T-helper 2 cell treated with Interferon-gamma antibody and Interleukin-4, amounts not matched to agents 100 ng/mL and 5 ng/mL, for 36 hours (primary cell): ENCODE measurements at regions not wholly inside any gene's neighbourhood (a gene's known extent, or its start where the extent isn't known, plus 50 kb on each side); places are given as distances from the start of the nearest gene placed in this dataset.

ENCODE experiments used
- intact Hi-C: fragments of 100-400 bp; cut with micrococcal nuclease; formaldehyde crosslinking; loops from one replicate; pipeline ENCODE4 v1.15.1; 2023

DNA sequence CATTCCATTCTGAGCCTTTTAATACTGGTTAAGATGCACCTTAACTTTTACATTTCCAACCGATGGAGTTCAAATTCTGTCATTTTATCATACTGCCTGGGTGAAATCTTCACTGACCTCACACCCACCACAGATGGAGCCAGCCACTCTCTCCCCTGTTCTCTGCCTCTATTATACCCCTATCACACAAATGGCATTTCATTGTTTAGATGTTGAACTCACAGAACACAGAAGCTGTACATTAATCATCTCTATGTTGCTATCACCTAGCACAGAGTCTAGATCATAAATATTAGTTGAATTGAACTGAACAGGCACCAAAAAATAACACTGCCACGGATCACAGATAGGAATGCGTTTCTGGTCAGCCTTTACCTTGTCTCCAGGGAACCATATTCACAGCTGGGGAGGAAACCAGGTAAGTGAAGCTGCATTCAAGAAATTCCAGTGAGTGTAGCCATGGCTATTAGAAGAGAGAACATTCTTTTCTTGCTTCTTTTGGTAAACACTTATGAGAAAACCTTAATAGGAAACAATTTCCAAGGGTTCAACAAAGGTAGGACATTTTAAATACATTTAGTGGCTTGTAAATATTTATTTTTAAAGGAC, 194.9 kb upstream of the RMST start:
- intact Hi-C loops, result no loop called here

DNA sequence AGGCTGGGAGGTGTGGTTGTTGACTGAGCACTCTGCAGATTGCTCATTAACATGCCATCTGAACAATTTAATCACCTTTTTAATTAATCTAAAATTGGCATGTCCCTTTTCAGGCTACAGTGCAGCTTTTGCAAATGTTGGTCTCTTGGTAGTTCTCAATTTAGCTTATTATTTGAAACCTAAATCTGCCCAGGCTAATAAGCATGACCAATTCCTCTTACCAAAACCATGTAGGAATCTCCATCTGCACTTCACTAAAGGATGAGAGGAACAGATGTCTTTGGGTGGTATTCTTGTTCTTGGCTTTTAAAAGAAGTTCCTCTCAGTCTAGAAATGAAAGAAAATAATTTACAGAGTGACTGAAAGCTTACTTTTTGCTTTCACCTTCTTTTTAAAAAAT, 190.1 kb upstream of the RMST start:
- intact Hi-C loops, result no loop called here

DNA sequence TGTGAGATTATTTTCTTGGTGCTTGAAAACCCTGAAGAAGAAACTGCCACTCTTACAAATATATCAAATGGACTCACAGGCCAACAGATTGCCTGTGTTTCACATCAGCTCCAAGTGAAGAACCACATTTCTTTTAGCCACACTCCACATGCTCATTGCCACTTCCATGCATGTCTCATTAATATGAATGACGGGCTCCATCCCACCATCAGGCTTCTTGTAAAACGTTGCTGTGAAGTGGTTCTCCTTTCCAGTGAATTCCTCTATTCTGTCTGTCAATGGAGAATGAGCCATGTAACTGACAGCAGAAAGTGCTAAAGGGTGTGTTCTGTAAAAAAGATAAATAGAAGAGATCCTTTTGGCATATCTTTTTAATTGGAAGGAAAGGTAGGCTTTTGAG, 188.2 kb upstream of the RMST start:
- intact Hi-C loops, result no loop called here

DNA sequence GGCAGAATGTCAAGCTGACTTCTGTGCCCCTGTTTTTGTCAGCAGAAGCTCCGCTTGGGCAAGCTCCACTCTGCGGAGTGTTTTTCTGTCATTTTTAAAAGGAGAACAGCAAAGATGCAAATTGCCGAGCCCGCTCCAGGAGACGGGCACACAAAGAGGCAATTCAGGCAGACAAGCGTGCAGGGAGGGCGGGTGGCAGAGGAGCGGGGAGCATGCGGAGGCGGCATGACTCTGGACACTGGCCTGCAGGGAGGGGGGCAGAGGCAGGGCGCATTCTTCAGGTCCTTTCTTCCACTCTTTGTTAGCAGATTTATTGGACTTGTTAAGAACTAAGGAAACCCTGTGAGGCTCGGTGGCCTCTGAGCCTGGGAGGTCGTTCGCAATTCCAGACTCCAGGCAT, 187.3 kb upstream of the RMST start:
- intact Hi-C loops, result no loop called here

DNA sequence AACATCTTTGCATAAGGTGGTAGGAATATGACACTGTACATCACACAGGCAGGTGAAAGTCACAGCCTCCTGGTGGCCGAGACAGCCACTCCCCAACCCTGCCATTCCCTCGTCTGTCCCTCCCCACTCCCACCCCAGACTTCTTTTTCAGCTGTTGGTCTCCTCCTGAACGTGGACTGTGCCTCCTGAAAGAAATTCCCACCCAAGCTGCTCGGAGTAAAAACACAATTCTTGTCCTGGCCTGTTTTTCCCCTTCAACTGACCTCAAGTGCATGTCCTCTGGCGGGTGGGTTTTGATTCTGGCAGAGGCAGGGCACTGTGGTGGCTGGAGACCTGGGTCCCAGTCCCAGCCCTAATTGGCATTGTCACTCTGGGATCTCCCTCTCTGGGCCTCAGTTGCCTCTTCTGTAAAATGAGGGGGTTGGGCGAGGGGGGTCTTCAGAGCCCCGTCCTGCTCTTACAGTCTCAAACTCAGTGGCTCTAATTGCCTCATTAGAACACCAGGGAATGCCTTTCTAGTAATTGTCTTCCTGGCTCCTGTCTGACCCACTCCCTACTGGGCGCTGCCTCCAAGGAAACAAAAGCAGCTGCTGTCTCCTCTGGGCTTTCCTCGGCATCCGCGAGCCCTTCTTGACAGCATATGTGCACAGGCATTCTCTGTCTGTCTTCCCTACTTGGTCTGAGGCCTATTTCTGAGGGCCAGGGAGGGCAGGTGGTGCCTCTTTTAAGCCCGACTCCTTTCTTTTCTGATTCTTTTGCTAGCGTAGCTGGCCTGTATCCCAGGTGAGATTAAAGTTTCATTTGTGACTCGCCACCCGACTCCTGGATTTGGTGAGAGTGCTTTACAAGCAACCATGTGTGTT, 186.6 kb upstream of the RMST start:
- intact Hi-C loops, result no loop called here

DNA sequence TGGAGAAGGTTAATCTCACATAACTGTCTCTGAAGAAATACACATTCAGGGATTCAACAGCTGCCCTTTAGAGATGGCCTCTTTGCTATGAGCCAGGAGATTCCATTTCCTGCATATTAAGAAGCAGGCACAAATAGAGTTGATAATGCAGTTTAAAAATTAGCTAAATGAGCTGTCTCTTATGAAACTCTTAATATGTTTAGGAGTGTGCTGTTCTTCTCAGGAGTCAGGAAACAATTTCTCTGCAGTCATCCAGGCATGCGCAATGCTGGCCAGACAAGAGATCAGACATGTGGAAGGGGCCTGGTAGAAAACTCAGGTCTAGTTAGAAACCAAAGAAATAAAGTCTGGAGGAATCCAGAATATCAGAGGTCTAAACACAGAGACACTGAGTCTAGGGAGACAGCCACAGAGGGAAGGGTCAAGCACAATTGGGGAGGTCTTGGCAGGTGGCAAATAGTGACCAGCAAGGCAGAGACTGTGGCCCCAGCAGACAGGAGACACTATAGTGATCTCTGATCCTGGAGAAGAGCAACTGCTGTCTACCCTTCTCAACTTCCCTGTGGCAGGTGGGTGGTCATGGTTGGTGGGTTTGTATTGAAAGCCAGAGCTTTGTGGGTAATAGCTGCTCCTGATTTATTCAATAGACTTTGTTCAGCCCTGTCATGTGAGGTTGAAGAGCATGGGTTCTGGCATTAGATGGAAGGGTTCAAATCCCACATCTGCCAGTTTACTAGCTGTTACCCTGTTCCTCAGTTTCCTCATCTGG, 185.8 kb upstream of the RMST start:
- intact Hi-C loops, result no loop called here

DNA sequence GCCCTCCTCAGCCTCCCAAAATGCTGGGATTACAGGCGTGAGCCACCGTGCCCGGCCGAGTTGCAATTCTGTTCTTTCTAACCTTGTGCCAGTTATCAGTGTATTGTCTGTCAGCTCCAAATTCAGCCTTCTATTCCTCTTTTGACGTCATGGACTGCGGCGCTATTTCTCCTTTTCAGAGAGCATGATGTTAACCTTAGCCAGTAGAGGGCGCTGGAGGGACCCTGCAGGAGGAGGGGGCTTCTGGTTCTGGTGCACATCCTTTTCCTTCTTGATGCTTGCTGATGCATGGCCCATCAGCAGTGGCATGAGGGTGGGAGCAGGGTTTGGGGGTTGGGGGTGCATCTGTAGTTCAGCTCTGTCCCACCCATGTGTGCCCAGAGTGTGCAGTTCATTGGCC, 179.3 kb upstream of the RMST start:
- intact Hi-C loops, result loop anchor here (10.0 kb wide), 1 partner anchor 1092 kb away; no protein-coding TSS in a partner anchor

DNA sequence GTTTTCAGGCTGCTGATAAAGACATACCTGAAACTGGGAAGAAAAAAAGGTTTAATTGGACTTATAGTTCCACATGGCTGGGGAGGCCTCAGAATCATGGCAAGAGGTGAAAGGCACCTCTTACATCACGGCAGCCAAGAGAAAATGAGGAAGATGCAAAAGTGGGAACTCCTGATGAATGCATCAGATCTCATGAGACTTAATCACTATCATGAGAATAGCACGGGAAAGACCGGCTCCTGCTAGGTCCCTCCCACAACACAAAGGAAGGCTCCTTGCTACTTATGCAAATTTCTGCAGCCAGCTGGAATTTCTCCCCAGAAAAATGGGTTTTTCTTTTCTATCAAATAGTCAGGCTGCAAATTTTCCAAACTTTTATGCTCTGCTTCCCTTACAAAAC, 174.1 kb upstream of the RMST start:
- intact Hi-C loops, result loop anchor here (10.0 kb wide), 1 partner anchor 1086 kb away; no protein-coding TSS in a partner anchor

DNA sequence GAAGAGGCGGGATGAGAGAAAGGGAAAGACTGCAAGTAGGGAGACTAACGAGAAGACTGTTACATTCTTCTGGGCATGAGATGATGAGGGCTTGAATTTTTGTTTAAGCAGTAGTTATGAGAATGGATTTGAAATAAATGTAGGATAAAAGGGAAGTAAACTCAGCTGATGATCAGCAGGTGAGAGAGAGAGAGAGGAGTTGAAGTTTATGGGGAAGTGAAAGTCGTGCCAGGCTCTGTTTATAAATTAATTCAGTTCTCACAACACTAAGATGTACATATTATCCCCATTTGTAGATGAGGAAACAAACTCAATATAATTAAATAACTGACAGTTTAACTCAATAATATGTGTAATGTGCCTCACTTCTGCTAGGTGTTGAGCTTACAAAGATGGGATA, 170.0 kb upstream of the RMST start:
- intact Hi-C loops, result no loop called here

DNA sequence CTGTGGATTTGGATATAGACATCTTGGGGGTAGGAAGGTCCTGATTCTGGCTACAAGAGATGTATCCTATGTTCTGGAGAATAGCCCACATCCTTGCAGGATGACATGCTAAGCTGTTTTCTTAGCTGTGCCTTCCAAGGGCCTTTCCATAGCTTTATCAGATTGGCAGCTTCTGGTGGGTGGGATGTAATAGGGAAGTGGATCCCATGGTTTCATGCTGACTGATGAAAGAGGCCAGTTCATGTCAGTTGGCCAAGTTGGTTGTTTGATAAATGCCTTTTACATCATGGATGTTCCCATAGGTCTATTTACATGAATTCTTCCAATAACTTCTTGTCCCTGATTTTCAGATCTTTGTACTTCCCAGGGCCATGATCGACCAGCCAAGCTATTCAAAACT, 169.1 kb upstream of the RMST start:
- intact Hi-C loops, result no loop called here

DNA sequence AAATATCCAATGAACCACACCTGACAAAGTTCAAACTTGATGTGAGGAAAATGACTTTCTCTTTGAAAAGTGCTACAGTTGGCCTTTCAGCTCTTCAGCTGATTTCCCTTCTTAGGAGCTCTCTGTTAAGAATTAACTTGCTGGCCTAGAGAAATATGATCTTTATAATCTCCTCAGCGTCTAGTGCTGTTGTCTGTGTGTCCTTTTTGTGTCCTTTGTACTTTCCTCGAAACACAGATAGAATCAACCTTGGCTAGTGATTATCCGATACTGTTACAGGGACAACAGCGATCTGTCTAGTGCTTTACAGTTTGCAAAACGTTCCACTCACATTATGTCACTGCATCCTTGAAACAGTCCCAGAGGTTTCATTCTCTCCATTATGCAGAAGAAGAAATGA, 162.8 kb upstream of the RMST start:
- intact Hi-C loops, result loop anchor here (10.0 kb wide), 1 partner anchor 1095 kb away; no protein-coding TSS in a partner anchor

DNA sequence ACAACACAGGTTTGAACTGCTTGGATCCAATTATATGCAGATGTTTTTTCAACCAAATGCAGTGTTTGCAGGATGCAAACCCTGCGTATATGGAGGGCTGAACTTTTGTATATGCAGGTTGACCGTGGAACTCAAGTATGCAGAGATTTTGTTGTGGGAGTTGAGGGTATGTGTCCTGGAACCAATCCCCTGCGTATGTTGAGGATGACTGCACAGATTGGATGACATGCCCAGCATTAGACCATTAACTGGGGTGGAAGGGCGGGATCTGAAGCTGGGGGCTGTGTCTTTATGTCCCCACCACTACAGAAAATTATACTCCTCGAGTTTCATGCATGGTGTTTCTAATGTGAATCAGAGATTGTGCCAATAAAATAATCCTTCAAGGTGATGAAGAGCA, 162.2 kb upstream of the RMST start:
- intact Hi-C loops, result loop anchor here (10.0 kb wide), 1 partner anchor 1094 kb away; no protein-coding TSS in a partner anchor

DNA sequence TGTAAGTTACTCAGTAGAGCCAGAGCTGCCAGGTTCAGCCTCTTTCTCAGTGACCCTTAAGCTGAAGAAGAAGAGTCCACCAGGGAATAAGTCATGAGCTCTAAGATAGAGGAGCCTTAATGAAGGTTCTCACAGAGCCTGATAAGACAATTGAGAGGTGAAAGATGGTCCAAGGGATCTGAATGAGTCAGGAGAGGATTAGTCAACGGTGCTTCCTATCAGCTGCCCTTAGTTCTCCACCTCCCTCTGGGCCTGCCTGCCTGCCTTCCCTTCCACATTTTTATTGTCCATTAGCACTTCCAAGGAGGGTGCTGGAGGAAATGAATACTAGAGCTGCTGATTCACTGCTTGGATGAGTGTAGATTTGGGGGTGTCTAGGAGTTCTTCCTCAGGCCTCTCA, 161.7 kb upstream of the RMST start:
- intact Hi-C loops, result loop anchor here (10.0 kb wide), 1 partner anchor 1094 kb away; no protein-coding TSS in a partner anchor

DNA sequence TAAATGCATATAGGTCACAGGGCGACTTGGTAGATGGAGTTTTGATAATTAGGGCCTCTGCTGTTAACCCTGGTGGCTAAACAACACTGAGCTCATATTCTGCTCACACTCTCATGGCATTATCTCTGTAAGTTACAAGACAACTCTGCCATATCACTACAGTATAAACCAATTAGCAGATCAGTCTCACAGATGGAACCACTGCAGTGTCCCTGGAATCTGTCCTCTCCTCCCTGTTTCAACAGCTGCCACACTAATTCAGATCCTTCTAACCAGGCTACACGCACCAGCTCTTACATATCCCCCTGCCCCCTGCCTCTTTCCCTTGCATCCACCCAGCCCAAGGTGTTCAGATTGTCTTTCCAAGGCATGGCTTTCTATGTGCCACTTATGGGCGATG, 161.0 kb upstream of the RMST start:
- intact Hi-C loops, result loop anchor here (10.0 kb wide), 1 partner anchor 1093 kb away; no protein-coding TSS in a partner anchor

DNA sequence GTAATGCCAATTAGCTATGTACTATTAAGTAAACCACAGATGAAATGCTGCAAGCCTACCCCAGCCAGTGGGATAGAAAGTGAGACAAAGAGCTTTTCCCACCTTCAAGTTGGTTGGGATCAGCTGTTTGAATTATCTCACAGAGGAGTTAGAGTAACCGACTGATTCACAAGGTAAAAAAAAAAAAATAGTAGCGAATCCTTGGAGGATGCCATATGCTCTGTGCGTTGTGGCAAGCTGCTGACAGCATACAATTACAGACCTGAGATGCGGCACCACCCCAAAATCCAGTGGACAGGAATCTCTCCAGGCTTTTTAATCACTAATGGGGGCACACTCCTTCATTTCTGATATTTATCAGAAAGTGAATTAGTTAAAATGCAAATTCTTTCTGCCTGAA, 157.0 kb upstream of the RMST start:
- intact Hi-C loops, result loop anchor here (10.0 kb wide), 1 partner anchor 1089 kb away; no protein-coding TSS in a partner anchor

DNA sequence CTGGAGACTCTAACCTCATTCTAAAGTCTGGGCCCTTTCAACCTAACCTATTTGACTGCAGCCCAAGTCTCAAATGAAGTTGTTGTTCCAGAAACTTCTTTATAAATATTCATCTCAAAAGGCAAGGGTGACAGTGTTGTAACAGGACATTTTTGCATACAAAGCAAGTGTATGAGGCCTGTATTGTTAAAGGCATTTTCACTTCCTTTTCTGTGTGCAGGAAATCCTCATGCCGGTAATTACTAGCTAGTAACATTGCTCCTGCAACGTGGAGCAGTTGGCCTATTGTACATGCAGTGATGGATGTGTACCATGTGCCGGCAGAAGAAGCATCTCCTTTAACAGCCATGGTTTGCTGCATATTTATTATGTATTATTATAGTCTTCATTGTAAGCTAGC, 156.5 kb upstream of the RMST start:
- intact Hi-C loops, result loop anchor here (10.0 kb wide), 1 partner anchor 1089 kb away; no protein-coding TSS in a partner anchor

DNA sequence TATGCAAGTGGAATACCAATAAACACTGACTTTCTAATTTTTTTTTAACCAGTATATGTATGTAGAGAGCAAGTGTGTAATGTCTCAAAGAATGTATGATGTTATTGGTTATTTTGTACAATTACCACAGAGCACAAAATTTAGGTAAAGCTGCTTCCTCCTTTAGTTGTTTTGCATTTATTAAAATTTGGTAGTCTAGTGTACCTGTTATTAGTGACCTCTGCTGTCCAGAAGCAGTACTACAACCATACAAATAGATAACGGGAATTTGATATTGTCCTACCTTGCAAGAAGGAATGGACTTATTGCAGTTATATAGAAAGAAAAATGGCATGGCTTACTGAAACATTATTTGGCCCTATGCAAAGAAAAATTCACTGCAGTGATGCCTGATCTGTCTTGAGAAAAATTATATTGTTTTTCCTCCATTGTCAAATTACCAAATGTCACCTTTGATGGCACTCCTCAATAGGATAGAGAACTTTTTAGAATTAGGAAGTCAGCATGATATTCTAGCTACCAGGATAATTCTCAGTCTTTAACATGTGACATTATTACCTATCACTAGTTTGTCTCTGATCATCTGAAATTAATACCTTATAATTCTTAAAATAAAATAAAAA, 153.9 kb upstream of the RMST start:
- intact Hi-C loops, result loop anchor here (1.0 to 10.0 kb wide), 4 partner anchors 159 to 1086 kb away; no protein-coding TSS in a partner anchor

DNA sequence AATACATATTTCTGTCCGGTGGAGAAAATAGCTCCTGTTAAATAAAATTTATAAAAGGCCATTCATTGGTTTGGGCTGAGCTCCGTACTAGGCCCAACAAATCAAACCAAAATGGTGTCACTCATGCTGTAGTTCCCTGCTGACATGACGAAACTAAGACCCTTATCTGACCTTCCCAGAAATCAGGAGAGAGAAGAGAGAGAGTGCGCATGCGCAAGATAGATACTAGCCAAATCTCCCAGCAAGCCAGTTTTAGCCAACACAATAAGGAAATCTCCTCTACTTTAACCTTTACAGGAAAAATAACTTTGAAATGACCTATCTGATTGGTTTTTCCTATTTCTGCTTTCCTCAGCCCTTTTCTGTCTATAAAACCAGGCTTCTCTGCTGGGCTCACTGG, 152.7 kb upstream of the RMST start:
- intact Hi-C loops, result loop anchor here (10.0 kb wide), 1 partner anchor 1085 kb away; no protein-coding TSS in a partner anchor

DNA sequence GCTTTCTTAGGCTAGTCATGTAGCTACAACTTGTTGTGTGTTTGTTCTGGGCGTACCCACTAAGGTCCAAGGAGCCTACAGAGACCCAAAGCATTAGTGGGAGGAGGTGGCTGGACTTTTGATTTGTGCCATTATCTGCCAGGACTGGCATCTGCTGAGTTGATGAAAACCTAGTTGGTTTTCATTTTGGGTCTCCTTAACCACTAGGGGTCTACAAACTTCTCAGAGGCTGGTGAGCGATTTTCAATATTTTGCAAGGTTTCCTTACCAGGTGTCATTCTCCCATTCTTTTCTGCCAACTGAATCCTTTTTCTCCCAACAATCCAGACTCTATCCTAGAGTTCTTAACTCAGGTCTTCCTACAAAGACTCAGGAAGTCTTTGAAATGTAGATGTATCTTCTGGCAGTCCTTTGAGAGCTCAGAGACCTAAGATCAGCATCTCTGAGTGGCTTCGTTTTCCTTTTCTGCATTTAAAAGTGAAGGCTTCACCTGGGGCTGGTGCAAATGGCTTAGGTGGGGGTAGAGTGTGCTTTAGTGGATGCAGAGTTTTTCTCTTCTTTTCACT, 150.0 kb upstream of the RMST start:
- intact Hi-C loops, result no loop called here

DNA sequence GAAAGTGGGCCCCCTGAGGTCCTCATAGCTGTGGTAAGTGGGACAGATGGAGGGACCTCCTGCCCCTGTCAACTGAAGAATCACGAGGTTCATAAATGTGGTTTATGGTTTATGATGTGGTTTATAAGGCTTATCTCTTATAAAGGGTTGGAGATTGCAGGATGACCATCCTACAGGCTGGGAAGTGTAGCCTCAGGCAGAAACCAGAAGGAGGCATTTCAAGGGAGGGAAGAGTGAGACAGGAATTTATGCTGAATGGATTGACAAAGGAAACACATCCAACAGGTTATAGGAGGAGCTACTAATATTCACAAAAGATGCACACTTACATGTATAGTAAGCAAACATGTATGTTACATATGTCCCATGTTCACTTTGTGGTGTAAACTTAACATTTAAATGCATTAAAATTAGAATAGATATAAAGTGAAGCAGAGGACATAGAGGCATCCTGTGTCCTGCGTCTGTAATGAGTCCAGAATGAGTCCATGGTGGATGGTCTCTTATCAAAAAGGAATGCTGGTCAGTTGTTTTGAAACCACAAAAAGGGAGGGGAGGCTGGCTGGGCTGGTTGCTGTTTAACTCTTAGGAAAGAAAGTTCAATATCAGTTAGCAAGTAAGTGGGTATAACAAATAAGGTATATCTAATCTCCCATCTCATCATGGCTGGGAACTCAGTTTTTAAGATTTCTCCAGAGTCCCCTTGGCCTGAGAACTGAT, 149.0 kb upstream of the RMST start:
- intact Hi-C loops, result no loop called here
